Coronary artery (tissue), 2 donors: ENCODE measurements at regions not wholly inside any gene's neighbourhood (a gene's known extent, or its start where the extent isn't known, plus 50 kb on each side); places are given as distances from the start of the nearest gene placed in this dataset.

ENCODE experiments used
- DNase-seq: peaks from one replicate; pipeline ENCODE4 v3.0.0-alpha.2; 2017; ENCODE audit warnings: low spot score
- H3K27ac ChIP-seq, 2 donors: fragments of 200-600 bp; sonication (generic); one replicate each; pipeline ENCODE4 v1.5.1; 2016 to 2019
- H3K4me3 ChIP-seq: fragments of 200-600 bp; sonication (generic); 2 replicates; pipeline ENCODE4 v1.5.1; 2016; ENCODE audit warnings: mild to moderate bottlenecking, moderate library complexity
- TF ChIP-seq, protein P1 (sequence below): fragments of 200-600 bp; sonication (generic); IDR thresholded peaks from one replicate; pipeline ENCODE4 v1.5.1; 2019; ENCODE audit warnings: antibody characterized with exemption

DNA sequence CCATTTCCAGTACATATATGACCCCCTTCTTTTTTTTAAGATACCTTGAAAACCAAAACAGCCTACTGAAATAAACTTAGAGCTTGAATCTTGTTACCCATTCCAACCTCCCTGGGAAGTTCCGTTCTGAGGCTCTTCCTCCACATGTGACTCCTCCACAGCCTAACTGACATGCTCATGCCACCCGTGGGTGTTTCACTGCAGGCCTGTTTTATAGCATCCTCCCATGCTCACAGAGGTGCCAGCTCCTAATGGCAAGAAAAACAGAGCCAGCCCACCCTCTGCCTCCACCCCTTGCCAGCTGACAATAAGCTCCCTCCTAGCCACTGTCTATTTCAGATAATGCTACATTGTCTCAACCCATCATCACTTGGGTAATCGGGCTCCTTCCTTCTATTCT lies 97.6 kb upstream of the E2F8 start:
- TF ChIP-seq, protein P1, sequence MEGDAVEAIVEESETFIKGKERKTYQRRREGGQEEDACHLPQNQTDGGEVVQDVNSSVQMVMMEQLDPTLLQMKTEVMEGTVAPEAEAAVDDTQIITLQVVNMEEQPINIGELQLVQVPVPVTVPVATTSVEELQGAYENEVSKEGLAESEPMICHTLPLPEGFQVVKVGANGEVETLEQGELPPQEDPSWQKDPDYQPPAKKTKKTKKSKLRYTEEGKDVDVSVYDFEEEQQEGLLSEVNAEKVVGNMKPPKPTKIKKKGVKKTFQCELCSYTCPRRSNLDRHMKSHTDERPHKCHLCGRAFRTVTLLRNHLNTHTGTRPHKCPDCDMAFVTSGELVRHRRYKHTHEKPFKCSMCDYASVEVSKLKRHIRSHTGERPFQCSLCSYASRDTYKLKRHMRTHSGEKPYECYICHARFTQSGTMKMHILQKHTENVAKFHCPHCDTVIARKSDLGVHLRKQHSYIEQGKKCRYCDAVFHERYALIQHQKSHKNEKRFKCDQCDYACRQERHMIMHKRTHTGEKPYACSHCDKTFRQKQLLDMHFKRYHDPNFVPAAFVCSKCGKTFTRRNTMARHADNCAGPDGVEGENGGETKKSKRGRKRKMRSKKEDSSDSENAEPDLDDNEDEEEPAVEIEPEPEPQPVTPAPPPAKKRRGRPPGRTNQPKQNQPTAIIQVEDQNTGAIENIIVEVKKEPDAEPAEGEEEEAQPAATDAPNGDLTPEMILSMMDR = no peak
- H3K27ac ChIP-seq = no peak overlapping the region
- no peak for DNase-seq
- H3K4me3 ChIP-seq = no peak overlapping the region

DNA sequence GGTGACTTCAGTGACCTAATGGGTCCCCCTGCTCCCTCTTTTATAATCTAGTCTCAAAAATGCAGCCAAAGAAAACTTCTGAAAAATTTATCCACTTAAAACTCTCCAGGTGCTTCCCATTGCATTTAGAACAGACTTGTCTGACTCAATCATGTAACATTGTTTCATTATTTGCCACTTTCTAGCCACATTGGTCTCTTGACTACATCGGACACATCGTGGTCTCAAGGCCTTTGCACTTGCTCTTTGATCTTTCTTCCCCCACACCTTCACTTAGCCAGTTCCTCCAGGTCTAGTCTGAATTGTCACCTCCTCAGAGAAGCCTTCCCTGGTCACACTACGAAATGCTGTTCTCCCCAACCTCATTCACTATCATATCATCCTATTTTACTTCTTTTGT lies 97.0 kb upstream of the E2F8 start:
- TF ChIP-seq, protein P1 = no peak
- no peak for DNase-seq
- H3K27ac ChIP-seq = no peak overlapping the region
- H3K4me3 ChIP-seq = no peak overlapping the region

DNA sequence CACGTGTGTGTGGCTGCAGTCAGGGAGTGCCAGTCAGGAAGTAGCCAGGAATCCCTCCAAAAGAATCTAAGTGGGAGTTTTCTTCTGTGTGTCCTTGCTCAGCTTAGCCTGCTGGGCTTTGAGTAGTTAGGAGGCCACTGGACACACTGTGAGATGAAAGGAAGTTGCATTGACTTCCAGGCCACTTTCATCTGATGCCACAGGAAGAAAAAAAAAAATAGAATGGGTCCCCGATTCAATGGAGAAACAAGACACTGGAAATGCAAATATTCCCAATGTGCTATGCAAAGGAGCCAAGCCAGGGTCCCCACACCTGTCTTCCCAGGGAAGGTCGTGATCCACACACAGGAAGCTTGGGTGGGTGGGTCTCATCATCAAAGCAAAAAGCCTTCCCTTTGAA lies 95.6 kb upstream of the E2F8 start:
- TF ChIP-seq, protein P1 = no peak
- Histone ChIP-seq H3K27ac (no peak overlapping the region), H3K4me3 (no peak overlapping the region)
- no peak for DNase-seq

DNA sequence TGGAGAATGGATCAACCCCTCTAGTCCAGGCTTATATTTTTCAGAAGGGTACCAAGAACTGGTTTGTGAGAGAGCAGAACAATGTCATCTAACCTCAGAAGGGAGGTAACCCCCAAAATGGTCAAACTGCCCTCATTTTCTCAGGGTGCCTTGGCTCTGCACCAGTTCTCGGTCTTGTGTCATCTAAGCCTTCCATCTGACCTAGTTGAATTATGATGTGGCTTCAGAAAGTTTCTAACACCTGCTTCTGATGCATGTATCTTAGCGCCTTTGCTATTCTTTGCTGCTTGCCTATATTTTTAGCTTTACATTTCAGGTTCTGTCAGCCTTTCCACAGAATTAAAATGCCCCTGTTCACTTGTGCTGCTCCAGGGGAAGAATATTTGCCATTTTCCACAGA lies 91.7 kb upstream of the E2F8 start:
- DNase-seq = no peak
- TF ChIP-seq, protein P1 = no peak
- Histone ChIP-seq H3K27ac (no peak overlapping the region), H3K4me3 (no peak overlapping the region)

DNA sequence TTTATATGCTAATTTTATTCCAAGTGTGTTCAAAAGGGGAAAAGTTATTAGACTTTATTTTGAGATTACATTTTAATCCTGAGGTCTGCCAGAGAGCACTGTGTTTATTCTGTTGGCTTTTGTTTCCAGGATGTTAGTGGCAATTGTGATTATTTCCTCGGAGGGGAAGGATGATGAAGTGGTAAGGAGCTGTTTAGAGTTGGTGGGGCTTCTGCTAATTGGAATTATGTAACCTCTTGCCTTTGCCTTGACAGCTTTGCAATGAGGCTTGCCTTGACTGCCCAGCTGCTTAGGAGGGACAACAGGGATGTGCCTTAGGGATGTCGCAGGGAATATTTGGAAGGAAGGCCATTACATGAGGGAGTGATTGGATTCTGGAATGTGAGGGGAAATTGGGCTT lies 89.7 kb upstream of the E2F8 start:
- TF ChIP-seq, protein P1 = no peak
- Histone ChIP-seq H3K4me3 (no peak overlapping the region), H3K27ac (no peak overlapping the region)
- no peak for DNase-seq

DNA sequence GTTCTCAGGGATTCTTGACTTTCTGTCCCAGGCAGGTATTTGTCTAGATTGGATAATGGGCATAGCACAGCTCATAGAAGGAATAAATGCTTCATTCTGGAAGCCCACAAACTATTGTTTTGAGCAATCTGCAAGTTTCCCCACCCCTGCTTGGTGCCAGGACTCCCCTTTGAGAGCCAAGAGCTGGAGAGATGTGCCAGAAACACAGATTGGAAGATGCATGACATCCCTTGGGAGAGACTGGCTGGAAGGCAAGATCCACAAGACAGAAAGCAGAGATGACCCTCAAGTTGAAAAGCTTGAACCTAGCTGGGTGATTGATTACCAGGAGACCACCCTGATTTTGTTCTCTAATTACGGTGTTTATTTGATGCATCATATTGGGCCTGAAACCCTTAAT lies 89.2 kb upstream of the E2F8 start:
- H3K27ac ChIP-seq = no peak overlapping the region
- no peak for DNase-seq
- TF ChIP-seq, protein P1 = no peak
- H3K4me3 ChIP-seq = no peak overlapping the region

DNA sequence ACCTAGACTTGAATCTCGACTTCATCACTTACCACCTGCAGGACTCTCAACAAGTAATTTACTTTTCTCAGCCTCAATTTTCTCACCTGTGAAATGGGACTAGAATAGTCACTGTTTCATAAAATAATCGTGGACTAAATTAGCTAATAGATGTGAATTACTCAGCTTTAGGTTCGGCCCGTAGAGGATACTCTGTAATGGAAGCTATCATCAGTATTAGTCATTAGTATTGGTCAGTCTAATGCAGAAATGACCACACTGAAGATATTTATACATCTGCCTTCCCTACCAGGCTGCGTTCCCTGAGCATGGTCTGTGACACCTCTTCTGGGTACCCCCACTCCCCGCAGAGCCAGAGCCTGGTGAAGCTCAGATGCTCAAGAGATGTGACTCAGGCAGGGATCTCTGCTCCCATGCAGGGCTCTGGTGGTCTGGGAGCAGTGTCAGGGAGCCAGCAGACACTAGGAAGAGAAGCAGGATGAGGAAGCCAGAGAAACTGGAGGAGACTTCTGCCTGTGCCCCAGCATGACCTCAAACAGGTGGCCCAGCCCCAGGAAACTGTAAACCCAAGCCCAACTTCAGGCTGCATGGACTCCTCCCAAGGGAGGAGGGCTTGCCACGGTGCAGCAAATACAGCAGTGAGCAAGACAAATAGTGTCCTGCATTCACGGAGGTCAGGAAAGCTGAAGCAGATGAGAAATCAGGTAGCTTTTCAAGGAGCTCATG lies 88.0 kb upstream of the E2F8 start:
- TF ChIP-seq, protein P1 = no peak
- Histone ChIP-seq H3K27ac (no peak overlapping the region), H3K4me3 (no peak overlapping the region)
- DNase-seq = no peak
